ES-I3 (cell line): ENCODE measurements at regions not wholly inside any gene's neighbourhood (a gene's known extent, or its start where the extent isn't known, plus 50 kb on each side); places are given as distances from the start of the nearest gene placed in this dataset.

Source experiments
- H3K36me3 ChIP-seq: 2 replicates; pipeline ENCODE4 v1.6.1; 2013; ENCODE audit warnings: mild to moderate bottlenecking, low read length, control low read depth, moderate library complexity; ENCODE audit not compliant: insufficient read depth
- H3K4me1 ChIP-seq: 2 replicates; pipeline ENCODE4 v1.6.1; 2013; ENCODE audit warnings: mild to moderate bottlenecking, control low read depth, low read length; ENCODE audit not compliant: insufficient read depth
- H3K9ac ChIP-seq: 2 replicates; pipeline ENCODE4 v1.6.1; 2013; ENCODE audit warnings: low read depth, mild to moderate bottlenecking, low read length, moderate library complexity
- H3K9me3 ChIP-seq: 2 replicates; pipeline ENCODE4 v1.6.1; 2013; ENCODE audit warnings: mild to moderate bottlenecking, low read length, moderate library complexity; ENCODE audit not compliant: control insufficient read depth, insufficient read depth

DNA sequence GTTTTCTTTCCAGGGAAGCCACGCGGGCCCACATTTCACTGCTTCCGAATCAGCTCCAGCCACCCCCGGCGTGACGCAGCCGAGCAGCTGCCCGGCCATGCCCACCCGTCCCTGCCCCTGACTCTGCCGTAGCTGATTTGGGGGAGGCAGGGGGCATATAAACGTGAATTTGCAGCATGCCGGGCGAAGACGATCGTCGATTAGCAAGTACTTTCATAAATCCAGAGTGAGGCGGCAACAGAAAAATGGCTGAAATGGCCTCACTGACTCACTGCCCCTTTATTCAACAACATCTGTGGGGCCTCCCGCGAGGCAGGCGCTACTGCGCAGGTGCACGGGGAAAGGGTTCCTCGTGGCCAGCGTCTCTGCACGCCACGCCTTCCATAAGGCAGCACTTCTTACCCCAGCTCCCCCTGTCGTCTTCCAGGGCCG, 118.0 kb downstream of the DLL1 start:
- no peaks in the 10 kb centered on the region for H3K9me3 ChIP-seq

GRCh38 chr6:170172392-170172791, 118.5 kb downstream of the DLL1 start:
- H3K4me1 ChIP-seq: no peaks in the 10 kb centered on the region
- no peak overlapping the region for H3K9ac ChIP-seq
- H3K36me3 ChIP-seq: no peaks in the 10 kb centered on the region
- no peaks in the 10 kb centered on the region for H3K9me3 ChIP-seq

More for the DNA sequence above, 118.0 kb downstream of the DLL1 start:
- Histone ChIP-seq H3K4me1 (no peaks in the 10 kb centered on the region), H3K9ac (no peak overlapping the region), H3K36me3 (no peaks in the 10 kb centered on the region)

DNA sequence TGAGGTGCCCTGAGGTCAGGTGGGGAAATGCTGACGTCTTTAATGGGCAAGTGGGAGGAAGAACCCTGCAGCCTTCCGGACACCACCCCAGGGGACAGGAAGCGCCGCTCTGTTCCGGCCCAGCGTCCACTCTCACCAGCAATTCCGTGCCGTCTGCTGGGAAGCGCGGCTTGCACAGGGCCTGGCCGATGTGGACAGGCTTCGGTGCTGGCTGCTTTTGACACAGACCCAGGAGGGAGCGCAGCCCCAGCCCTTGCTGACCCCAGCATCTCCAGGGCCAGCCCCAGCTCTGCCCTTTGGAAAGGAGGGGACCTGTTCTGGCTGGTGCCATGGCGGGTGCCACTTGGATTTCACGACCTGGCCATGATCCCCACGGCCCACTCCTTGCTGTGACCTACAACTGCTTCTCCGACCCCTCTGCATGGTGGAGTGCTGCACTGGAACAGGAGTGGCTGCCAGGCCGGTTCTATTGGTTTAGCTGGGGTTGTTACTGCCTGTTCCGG, 123.2 kb downstream of the DLL1 start:
- Histone ChIP-seq H3K9ac (no peak overlapping the region), H3K4me1 (no peaks in the 10 kb centered on the region), H3K36me3 (no peaks in the 10 kb centered on the region), H3K9me3 (no peaks in the 10 kb centered on the region)

DNA sequence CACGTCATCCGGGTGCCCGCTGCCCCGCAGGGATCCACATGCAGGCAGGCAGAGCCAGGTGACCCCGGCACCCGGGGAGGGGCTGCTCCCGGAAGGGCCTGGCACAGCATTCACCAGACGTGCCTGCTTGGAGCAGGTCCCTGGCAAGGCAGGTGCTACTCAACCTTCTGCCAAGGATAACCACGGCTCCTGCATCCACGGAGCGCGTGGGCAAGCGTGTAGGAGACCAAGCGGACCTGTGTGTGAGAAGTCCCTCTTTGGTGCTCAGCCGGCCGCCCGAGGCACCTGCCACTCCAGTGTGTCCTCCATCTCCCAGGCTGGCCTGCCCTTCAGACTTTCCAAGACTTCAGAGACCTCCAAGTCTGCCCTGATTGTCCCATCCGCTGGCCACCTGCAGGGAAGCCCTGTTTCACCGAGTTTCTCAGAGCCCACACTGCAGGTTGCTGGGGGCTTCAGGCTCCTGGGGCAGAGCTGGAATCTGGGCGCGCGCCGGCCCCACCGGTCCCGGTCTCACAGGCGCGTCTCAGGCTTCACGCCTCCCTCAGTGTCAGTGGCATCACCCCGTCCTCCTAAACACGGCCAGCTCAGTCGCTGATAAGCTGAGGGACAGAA, 124.3 kb downstream of the DLL1 start:
- Histone ChIP-seq H3K9me3 (no peaks in the 10 kb centered on the region), H3K9ac (no peak overlapping the region), H3K36me3 (no peaks in the 10 kb centered on the region), H3K4me1 (no peaks in the 10 kb centered on the region)

DNA sequence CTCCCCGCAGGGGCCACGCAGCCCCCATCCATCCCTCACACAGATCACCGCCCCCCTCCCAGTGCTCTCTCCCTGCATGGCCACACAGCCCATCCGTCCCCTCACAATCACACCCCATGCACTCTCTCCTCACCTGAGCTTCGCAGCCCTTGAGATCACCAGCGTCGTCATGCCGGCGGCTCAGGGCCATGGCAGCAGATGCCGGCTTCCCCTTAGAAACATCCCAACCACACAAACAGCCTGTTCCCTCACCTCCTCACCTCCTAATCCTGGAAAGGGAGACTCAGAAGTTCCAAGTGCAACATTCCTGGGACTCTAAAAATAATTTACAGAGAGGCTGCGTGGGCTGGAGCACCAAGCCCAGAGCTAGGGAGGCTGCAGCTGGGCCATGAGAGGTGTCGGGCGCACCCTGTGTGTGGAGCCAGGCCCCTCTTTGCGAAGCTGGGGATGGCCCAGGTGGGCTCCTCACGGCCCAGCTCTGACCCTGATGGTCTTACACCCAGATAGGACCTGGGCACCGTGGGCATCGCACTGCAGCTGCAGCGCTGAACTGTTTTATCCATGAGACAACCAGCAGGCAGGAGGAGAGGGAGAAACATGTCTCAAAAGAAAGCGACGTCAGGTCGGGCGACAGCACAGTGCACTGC, 125.3 kb downstream of the DLL1 start:
- Histone ChIP-seq H3K9ac (no peak overlapping the region), H3K9me3 (no peaks in the 10 kb centered on the region), H3K4me1 (no peaks in the 10 kb centered on the region)

DNA sequence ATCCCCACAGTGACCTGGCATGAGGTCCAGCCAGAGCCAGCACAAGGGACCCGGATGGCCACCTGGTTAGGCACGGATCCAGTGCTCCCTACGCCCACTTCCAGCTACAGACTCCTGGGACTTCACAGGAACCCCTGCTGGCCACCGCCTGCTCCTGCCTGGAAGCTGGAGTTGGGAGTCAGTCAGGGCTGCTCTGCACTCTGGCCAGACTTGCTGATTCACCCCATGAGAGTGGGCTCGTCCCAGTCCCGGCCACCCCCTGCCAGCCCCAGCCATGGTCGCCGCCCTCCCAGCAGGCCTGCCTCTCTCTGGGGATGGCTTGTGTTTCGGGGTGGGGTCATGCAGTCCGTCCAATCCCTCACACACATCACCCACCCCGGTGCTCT, 125.8 kb downstream of the DLL1 start:
- H3K9me3 ChIP-seq: no peaks in the 10 kb centered on the region
- H3K36me3 ChIP-seq: no peaks in the 10 kb centered on the region
- no peak overlapping the region for H3K9ac ChIP-seq
- H3K4me1 ChIP-seq: no peaks in the 10 kb centered on the region

More for the DNA sequence above, 125.3 kb downstream of the DLL1 start:
- H3K36me3 ChIP-seq: no peaks in the 10 kb centered on the region

GRCh38 chr6:170164271-170164900, 126.5 kb downstream of the DLL1 start:
- H3K4me1 ChIP-seq: no peaks in the 10 kb centered on the region
- H3K36me3 ChIP-seq: no peaks in the 10 kb centered on the region
- H3K9ac ChIP-seq: no peak overlapping the region
- H3K9me3 ChIP-seq: no peaks in the 10 kb centered on the region

GRCh38 chr6:170163405-170164170, 127.3 kb downstream of the DLL1 start:
- no peaks in the 10 kb centered on the region for H3K4me1 ChIP-seq
- no peaks in the 10 kb centered on the region for H3K36me3 ChIP-seq
- no peaks in the 10 kb centered on the region for H3K9me3 ChIP-seq
- H3K9ac ChIP-seq: no peak overlapping the region

GRCh38 chr6:170162775-170163404, 128.0 kb downstream of the DLL1 start:
- Histone ChIP-seq H3K9me3 (no peaks in the 10 kb centered on the region), H3K4me1 (no peaks in the 10 kb centered on the region), H3K9ac (no peak overlapping the region), H3K36me3 (no peaks in the 10 kb centered on the region)

DNA sequence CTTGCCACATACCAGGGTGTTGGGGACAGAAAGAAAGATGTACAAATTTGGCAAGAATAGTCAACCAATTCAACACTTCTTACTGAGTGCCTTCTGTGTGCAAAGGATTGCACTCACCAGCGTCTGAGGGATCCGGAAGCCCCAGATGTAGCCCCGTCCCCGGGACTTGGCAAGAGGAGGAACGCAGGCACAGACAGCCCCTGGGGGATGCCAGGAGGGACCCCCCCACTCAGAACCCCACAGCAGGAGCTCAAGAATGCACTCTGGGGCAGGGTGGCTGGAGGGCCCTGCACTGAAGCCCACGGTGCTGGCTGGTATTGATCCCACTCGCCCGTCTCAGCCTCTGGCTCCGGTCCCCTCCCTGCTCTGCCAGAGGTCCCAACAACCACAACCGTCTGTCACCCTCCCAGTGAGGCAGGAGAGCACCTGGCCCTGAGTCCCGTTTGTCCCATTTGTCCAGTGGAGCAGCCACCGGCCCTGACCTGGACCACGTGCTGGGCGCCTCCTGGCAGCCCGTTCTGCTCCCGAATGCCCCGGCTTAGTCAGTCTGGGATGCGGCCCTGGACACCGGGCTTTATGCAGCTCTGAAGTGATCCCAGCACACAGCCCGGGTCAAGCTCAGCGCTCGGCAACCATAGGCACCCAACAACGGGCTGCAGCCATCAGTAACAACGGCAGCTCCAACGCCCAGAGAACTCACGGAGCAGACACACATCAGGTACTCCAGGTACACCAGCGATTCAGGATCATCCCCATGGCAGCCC, 128.7 kb downstream of the DLL1 start:
- H3K36me3 ChIP-seq: no peaks in the 10 kb centered on the region
- H3K4me1 ChIP-seq: no peaks in the 10 kb centered on the region
- H3K9ac ChIP-seq: no peak overlapping the region
- no peaks in the 10 kb centered on the region for H3K9me3 ChIP-seq

GRCh38 chr6:170160628-170161611, 130.0 kb downstream of the DLL1 start:
- no peak overlapping the region for H3K9ac ChIP-seq

DNA sequence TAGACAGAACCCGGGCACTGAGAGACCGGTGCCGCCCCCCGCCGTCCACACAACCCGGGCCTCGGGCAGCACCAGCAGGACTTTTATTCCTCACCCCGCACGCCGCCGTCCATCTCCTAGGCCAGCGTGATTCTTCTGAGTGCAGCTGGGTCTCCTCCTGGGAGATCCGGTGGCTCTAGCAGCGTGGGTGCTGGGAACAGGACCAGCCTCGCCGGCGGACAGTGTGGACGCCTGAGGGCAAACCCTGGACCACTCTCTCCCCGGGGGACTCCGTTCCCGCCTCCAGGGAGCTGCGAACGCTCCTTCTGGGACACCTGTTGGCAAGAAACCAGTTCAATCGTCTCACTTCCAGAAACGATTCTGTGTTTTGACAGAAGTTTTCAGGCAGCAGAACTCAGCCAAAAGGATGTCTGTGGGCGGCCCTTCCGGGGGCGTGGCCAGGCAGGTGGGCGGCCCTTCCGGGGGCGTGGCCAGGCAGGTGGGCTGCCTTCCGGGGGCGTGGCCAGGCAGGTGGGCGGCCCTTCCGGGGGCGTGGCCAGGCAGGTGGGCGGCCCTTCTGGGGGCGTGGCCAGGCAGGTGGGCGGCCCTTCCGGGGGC, 130.7 kb downstream of the DLL1 start:
- Histone ChIP-seq H3K36me3 (no peaks in the 10 kb centered on the region), H3K9me3 (no peaks in the 10 kb centered on the region), H3K4me1 (no peaks in the 10 kb centered on the region), H3K9ac (no peak overlapping the region; the same call in 1 of the 2 replicates)

More at GRCh38 chr6:170160628-170161611, 130.0 kb downstream of the DLL1 start:
- Histone ChIP-seq H3K9me3 (no peaks in the 10 kb centered on the region), H3K36me3 (no peaks in the 10 kb centered on the region), H3K4me1 (no peaks in the 10 kb centered on the region)
